CD4-positive, alpha-beta memory T cell (primary cell): ENCODE measurements at regions not wholly inside any gene's neighbourhood (a gene's known extent, or its start where the extent isn't known, plus 50 kb on each side); places are given as distances from the start of the nearest gene placed in this dataset.
"Not testable (repeated sequence)": the region's sequence is repeated elsewhere in the genome, so short reads cannot be mapped to it uniquely, and the experiment has no call there.

Experiments used
- CTCF ChIA-PET: fragments of 350-600 bp; sonication (Branson Sonifier 250); formaldehyde crosslinking; loops from one replicate; lab custom pipeline; 2021; ENCODE audit warnings: inconsistent platforms; ENCODE audit not compliant: partially characterized antibody; lab: Charles Lee
- POLR2A ChIA-PET: fragments of 350-600 bp; sonication (Branson Sonifier 250); formaldehyde crosslinking; loops from one replicate; lab custom pipeline; 2021; ENCODE audit not compliant: partially characterized antibody; lab: Charles Lee
- DNase-seq, 5 donors: peaks; one replicate each; pipeline versions ENCODE4 v3.0.0 to v3.0.0-alpha.2; 2020 to 2022; ENCODE audit warnings: mixed read lengths in 1 of 5
- H3K27ac ChIP-seq: one replicate; pipeline ENCODE4 v1.7.0; 2013; ENCODE audit warnings: low read depth, low read length
- H3K27me3 ChIP-seq: 2 replicates; pipeline ENCODE4 v1.7.0; 2013; ENCODE audit warnings: mild to moderate bottlenecking, low read length, moderate library complexity; ENCODE audit not compliant: insufficient read depth
- H3K36me3 ChIP-seq: 2 replicates; pipeline ENCODE4 v1.7.0; 2013; ENCODE audit warnings: mild to moderate bottlenecking, low read length, moderate library complexity; ENCODE audit not compliant: insufficient read depth
- H3K4me1 ChIP-seq: 2 replicates; pipeline ENCODE4 v1.7.0; 2013; ENCODE audit warnings: mild to moderate bottlenecking, low read length, moderate library complexity; ENCODE audit not compliant: insufficient read depth
- H3K4me3 ChIP-seq, 2 donors: one replicate each; pipeline ENCODE4 v1.7.0; 2013; ENCODE audit warnings: low read length in 2 of 2, mild to moderate bottlenecking in 1 of 2
- H3K9me3 ChIP-seq, 2 donors: one replicate each; pipeline ENCODE4 v1.7.0; 2013; ENCODE audit warnings: low read length in 2 of 2, control low read depth in 1 of 2; ENCODE audit not compliant: control insufficient read depth in 1 of 2
- H3K27ac Mint-ChIP-seq, 7 donors: one replicate each; pipeline ENCODE4 v1.8.0; 2020 to 2021; ENCODE audit warnings: mixed read lengths in 7 of 7, mild to moderate bottlenecking in 6 of 7, inconsistent platforms in 3 of 7, moderate library complexity in 3 of 7
- H3K27me3 Mint-ChIP-seq, 2 donors: one replicate each; pipeline ENCODE4 v1.8.0; 2020 to 2021; ENCODE audit warnings: mixed read lengths in 2 of 2
- H3K36me3 Mint-ChIP-seq, 2 donors: one replicate each; pipeline ENCODE4 v1.8.0; 2020 to 2021; ENCODE audit warnings: mixed read lengths in 2 of 2, inconsistent platforms in 1 of 2, mild to moderate bottlenecking in 1 of 2
- H3K4me1 Mint-ChIP-seq, 4 donors: one replicate each; pipeline ENCODE4 v1.8.0; 2020 to 2021; ENCODE audit warnings: mixed read lengths in 4 of 4, mild to moderate bottlenecking in 1 of 4
- H3K4me3 Mint-ChIP-seq, 8 donors: one replicate each; pipeline ENCODE4 v1.8.0; 2020 to 2021; ENCODE audit warnings: mixed read lengths in 8 of 8, mild to moderate bottlenecking in 7 of 8, moderate library complexity in 6 of 8, inconsistent platforms in 3 of 8
- H3K9me3 Mint-ChIP-seq, 8 donors: one replicate each; pipeline ENCODE4 v1.8.0; 2020 to 2021; ENCODE audit warnings: mixed read lengths in 8 of 8, mild to moderate bottlenecking in 5 of 8, inconsistent platforms in 3 of 8, moderate library complexity in 1 of 8
- intact Hi-C: fragments of 100-400 bp; cut with micrococcal nuclease; formaldehyde crosslinking; loops from one replicate; pipeline ENCODE4 v1.15.1; 2023

DNA sequence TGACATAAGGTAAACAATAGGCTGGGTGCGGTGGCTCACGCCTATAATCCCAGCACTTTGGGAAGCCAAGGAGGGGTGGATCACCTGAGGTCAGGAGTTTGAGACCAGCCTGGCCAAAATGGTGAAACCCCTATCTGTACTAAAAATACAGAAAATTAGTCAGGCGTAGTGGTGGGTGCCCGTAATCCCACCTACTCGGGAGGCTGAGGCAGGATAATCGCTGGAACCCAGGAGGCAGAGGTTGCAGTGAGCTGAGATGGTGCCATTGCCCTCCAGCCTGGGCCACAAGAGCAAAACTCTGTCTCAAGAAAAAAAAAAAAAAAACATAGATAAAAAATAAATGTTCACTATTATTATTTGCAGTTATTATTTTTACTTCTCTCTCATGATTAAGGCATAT is 689.8 kb upstream of the FSHR start:
- H3K4me1 Mint-ChIP-seq, H3K27ac Mint-ChIP-seq, H3K9me3 ChIP-seq, DNase-seq, H3K27me3 Mint-ChIP-seq, H3K36me3 Mint-ChIP-seq, intact Hi-C loops, H3K27ac ChIP-seq, H3K4me1 ChIP-seq, CTCF ChIA-PET, H3K27me3 ChIP-seq, H3K4me3 ChIP-seq, H3K36me3 ChIP-seq, H3K4me3 Mint-ChIP-seq, POLR2A ChIA-PET: not testable (repeated sequence)
- H3K9me3 Mint-ChIP-seq, result peaks cover 0 to 15% (median 3%) of the 10 kb centered on the region in 8 donors

DNA sequence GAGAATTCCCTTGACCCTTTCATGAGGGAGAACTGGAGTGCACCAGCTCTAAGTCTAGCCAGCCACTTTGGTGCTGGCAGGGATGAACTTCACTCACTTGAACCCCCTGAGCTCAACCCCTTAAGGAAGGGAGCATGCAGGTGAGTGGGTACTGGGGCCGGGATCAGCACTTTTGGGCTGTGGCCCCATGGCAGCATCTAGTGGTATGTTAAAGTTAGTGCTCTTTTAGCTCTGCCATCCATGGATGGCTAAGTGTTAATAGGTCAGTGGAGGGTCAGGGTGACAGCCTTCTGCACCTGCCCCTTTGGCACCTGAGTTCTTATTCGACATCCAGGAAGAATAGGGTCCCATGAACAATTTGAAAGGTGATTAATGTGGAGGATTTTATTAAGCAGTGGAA is 689.0 kb upstream of the FSHR start:
- no peak overlapping the region for H3K4me3 ChIP-seq
- intact Hi-C loops, result no loop called here
- Mint-ChIP-seq H3K4me3 (no peak overlapping the region), H3K27ac (no peak overlapping the region), H3K36me3 (no peaks in the 10 kb centered on the region), H3K4me1 (no peaks in the 10 kb centered on the region), H3K9me3 (peaks cover 0 to 15% (median 3%) of the 10 kb centered on the region in 8 donors), H3K27me3 (no peaks in the 10 kb centered on the region)
- no peak overlapping the region for H3K27ac ChIP-seq
- ChIA-PET POLR2A (no interaction called here), CTCF (no interaction called here)
- H3K4me1 ChIP-seq, result no peaks in the 10 kb centered on the region
- no peak for DNase-seq
- no peaks in the 10 kb centered on the region for H3K27me3 ChIP-seq
- no peaks in the 10 kb centered on the region for H3K9me3 ChIP-seq
- H3K36me3 ChIP-seq, result no peaks in the 10 kb centered on the region

DNA sequence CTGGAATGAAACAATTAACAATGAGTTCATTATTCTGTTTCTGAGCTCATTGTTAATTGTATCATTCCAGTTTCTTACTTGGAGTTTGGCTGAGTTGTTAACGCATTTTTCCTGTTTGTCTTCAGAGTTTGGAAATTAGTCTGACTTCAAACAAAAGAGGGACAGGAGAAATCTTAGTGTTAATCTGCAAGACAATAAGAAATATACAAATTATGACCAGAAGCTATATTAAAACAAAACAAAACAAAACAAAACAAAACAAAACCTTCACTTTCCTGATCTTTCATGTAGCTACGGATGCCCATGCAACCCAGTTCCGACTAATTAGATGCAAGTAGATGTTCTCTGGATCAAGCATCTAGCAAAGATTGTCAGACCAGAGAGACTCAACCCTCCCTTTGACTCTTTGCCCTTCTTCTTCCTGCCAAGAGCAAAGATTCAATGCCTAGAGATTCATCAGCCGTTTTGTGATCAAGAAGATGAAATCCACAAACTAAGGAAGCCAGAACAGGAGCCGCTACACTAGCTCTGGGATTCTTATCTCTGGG is 686.2 kb upstream of the FSHR start:
- DNase-seq, result no peak
- intact Hi-C loops, result no loop called here
- no peak overlapping the region for H3K4me3 Mint-ChIP-seq
- POLR2A ChIA-PET, result no interaction called here
- H3K9me3 Mint-ChIP-seq, result peaks cover 0 to 18% (median 5%) of the 10 kb centered on the region in 8 donors
- no peaks in the 10 kb centered on the region for H3K36me3 ChIP-seq
- H3K27me3 ChIP-seq, result no peaks in the 10 kb centered on the region
- no peak overlapping the region for H3K27ac ChIP-seq
- CTCF ChIA-PET, result no interaction called here
- H3K27me3 Mint-ChIP-seq, result peaks cover 0 to 2% of the 10 kb centered on the region in 2 donors
- no peaks in the 10 kb centered on the region for H3K4me1 Mint-ChIP-seq
- no peaks in the 10 kb centered on the region for H3K36me3 Mint-ChIP-seq
- no peak overlapping the region for H3K27ac Mint-ChIP-seq
- H3K4me1 ChIP-seq, result no peaks in the 10 kb centered on the region
- no peaks in the 10 kb centered on the region for H3K9me3 ChIP-seq
- no peak overlapping the region for H3K4me3 ChIP-seq

DNA sequence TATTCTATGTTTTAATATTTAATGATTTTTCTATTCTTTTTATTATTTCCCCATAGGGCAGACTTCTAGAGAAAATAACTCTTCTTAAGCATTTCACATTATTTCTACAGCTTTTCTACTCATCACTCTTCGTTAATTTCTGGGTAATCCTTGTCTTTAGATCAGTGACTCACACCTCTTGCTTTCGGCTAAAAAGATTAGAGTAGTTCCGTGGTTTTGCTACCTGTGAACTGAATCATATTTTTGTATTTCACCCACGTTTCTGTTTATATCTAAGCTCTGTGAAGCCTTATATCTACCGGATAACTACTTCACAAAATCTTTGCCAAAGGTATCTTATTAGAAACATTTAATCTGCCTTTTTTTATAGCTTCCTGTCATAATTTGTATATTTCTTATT is 685.5 kb upstream of the FSHR start:
- H3K27me3 ChIP-seq, result no peaks in the 10 kb centered on the region
- Mint-ChIP-seq H3K36me3 (no peaks in the 10 kb centered on the region), H3K27ac (no peak overlapping the region), H3K4me3 (no peak overlapping the region), H3K27me3 (peaks cover 0 to 2% of the 10 kb centered on the region in 2 donors), H3K4me1 (no peaks in the 10 kb centered on the region), H3K9me3 (peaks cover 0 to 15% (median 4%) of the 10 kb centered on the region in 8 donors)
- ChIA-PET CTCF (no interaction called here), POLR2A (no interaction called here)
- no peaks in the 10 kb centered on the region for H3K36me3 ChIP-seq
- no peak overlapping the region for H3K4me3 ChIP-seq
- no peak for DNase-seq
- H3K9me3 ChIP-seq, result no peaks in the 10 kb centered on the region
- H3K27ac ChIP-seq, result no peak overlapping the region
- intact Hi-C loops, result no loop called here
- no peaks in the 10 kb centered on the region for H3K4me1 ChIP-seq

DNA sequence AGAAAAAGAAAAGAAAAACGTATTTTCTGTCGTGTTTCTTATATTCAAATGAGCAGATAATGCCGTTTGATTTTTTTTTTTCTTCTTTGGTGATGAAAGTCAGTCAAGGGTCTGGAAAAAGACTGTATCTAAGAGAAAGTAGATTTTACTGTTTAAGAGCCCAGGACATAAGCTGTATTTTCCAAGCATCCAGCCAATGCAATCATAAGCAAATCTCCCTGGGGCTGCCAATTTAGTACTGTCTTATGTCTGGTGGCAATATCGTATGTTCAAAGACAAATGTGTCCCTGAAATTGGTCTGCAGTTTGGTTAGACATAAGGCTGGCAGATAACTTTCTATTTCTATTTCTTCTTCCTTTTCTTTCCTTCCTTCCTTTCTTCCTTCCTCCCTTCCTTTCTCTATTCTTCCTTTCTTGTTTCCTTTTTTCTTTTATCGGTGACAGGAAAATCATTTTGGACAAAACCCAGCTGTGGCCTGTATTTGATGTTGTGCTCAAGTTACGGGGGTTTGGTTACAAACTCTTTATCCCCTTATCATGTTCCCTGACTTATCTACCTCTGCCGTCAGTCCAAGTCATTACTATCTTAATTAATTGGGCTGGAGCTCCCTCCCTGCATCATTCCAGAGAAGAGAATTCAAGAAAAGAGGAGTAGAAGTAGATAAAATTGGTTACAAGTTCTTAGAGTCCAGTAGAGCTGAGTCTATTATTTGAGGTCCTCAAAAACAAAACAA is 683.4 kb upstream of the FSHR start:
- no peak overlapping the region for H3K27ac ChIP-seq
- H3K36me3 ChIP-seq, result no peaks in the 10 kb centered on the region
- Mint-ChIP-seq H3K27me3 (peaks cover 0 to 2% of the 10 kb centered on the region in 2 donors), H3K4me1 (no peaks in the 10 kb centered on the region), H3K27ac (no peak overlapping the region), H3K36me3 (no peaks in the 10 kb centered on the region), H3K4me3 (no peak overlapping the region), H3K9me3 (peaks cover 0 to 7% (median 3%) of the 10 kb centered on the region in 8 donors)
- CTCF ChIA-PET, result no interaction called here
- no peak for DNase-seq
- POLR2A ChIA-PET, result no interaction called here
- H3K9me3 ChIP-seq, result no peaks in the 10 kb centered on the region
- intact Hi-C loops, result no loop called here
- no peaks in the 10 kb centered on the region for H3K27me3 ChIP-seq
- H3K4me3 ChIP-seq, result no peak overlapping the region
- H3K4me1 ChIP-seq, result no peaks in the 10 kb centered on the region

DNA sequence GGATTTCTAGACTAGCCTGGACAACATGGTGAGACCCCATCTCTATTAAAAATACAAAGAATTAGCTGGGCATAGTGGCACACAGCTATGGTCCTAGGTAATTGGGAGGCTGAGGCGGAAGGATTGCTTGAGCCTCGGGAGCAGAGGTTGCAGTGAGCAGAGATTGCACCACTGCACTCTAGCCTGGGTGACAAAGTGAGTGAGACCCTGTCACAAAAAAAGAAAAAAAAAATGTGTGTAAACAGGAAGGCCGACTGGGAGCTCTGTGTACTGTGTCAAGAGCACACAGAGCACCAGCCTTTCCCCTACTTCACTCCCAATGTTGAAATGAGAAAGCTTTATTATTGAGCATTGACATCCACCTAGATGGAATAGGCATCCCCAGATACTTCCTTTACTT is 681.7 kb upstream of the FSHR start:
- intact Hi-C loops, result no loop called here

DNA sequence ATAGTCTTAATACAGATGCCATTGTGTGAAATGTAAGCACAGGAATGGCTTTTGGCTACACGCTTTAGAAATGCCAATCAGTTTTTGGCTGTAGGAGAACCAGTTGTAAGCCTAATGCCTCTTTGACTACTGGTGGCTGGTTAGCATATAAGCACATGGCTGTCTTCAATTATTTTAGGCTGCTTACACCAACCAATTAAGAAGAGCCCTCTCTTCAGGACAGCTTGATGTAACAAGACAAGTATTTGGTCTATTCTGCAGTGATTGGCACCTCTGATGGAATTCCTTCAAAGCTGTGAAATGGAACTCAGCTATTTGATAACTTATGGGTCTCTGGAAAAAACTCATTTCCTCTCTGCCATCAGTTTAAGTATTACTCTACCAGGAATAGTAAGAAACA is 680.1 kb upstream of the FSHR start:
- Mint-ChIP-seq H3K36me3 (no peaks in the 10 kb centered on the region), H3K27me3 (peaks cover 0 to 2% of the 10 kb centered on the region in 2 donors), H3K4me3 (no peak overlapping the region), H3K4me1 (no peaks in the 10 kb centered on the region), H3K27ac (no peak overlapping the region), H3K9me3 (peaks cover 0 to 5% (median 2%) of the 10 kb centered on the region in 8 donors)
- Histone ChIP-seq H3K9me3 (no peaks in the 10 kb centered on the region), H3K27me3 (no peaks in the 10 kb centered on the region), H3K27ac (no peak overlapping the region), H3K36me3 (no peaks in the 10 kb centered on the region), H3K4me1 (no peaks in the 10 kb centered on the region), H3K4me3 (no peak overlapping the region)
- intact Hi-C loops, result no loop called here
- DNase-seq, result no peak
- ChIA-PET CTCF (no interaction called here), POLR2A (no interaction called here)

More for the DNA sequence above, 681.7 kb upstream of the FSHR start:
- H3K27ac ChIP-seq, result no peak overlapping the region
- Mint-ChIP-seq H3K36me3 (no peaks in the 10 kb centered on the region), H3K27me3 (peaks cover 0 to 2% of the 10 kb centered on the region in 2 donors), H3K9me3 (peaks cover 0 to 5% (median 2%) of the 10 kb centered on the region in 8 donors), H3K4me3 (no peak overlapping the region), H3K4me1 (no peaks in the 10 kb centered on the region), H3K27ac (no peak overlapping the region)
- CTCF ChIA-PET, result no interaction called here
- H3K27me3 ChIP-seq, result no peaks in the 10 kb centered on the region
- no peaks in the 10 kb centered on the region for H3K9me3 ChIP-seq
- H3K4me3 ChIP-seq, result no peak overlapping the region
- POLR2A ChIA-PET, result no interaction called here
- H3K36me3 ChIP-seq, result no peaks in the 10 kb centered on the region
- no peaks in the 10 kb centered on the region for H3K4me1 ChIP-seq
- DNase-seq, result no peak
